Suprapubic skin (tissue), 4 donors: ENCODE measurements at regions not wholly inside any gene's neighbourhood (a gene's known extent, or its start where the extent isn't known, plus 50 kb on each side); places are given as distances from the start of the nearest gene placed in this dataset.

Source experiments
- POLR2A ChIP-seq, 2 donors: fragments of 450-650 bp; IDR thresholded peaks; one replicate each; pipeline ENCODE4 v1.6.1; 2017; ENCODE audit warnings: antibody characterized with exemption in 2 of 2, mild to moderate bottlenecking in 2 of 2, moderate library complexity in 2 of 2
- POLR2AphosphoS5 ChIP-seq, 3 donors: sonication (generic); formaldehyde crosslinking; IDR thresholded peaks; one replicate each; pipeline ENCODE4 v1.6.1; 2017; ENCODE audit warnings: antibody characterized with exemption in 3 of 3
- TF ChIP-seq, protein P1 (sequence below), 2 donors: fragments of 200-600 bp in 1 of 2; fragments of 450-650 bp in 1 of 2; sonication (generic) in 1 of 2; IDR thresholded peaks; one replicate each; pipeline ENCODE4 v1.5.1; 2016 to 2019; ENCODE audit warnings: antibody characterized with exemption in 2 of 2, mild to moderate bottlenecking in 1 of 2, moderate library complexity in 1 of 2

DNA sequence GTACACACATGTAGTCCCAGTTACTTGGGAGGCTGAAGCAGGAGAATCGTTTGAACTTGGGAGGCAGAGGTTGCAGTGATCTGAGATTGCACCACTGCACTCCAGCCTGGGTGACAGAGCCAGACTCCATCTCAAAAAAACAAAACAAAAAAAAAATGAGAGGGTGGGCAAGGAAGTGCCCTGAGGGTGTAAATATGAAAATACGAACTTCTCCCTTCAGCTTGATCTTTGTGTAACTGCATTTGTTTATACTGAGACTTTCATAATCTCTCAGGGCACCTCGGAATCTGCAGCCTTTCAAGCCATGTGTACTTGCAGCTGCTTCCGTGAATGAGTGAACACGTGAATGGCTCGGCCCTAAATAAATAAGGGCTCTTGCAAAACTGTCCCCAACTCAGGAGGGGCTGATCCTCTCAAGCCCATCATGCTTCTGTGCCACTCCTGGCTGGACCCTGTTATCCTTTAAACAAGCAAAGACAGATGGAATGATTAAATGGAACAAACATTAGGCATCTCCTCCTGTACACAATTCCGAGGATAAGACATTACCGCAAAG is 96.8 kb downstream of the BOD1L2 start:
- TF ChIP-seq, protein P1, sequence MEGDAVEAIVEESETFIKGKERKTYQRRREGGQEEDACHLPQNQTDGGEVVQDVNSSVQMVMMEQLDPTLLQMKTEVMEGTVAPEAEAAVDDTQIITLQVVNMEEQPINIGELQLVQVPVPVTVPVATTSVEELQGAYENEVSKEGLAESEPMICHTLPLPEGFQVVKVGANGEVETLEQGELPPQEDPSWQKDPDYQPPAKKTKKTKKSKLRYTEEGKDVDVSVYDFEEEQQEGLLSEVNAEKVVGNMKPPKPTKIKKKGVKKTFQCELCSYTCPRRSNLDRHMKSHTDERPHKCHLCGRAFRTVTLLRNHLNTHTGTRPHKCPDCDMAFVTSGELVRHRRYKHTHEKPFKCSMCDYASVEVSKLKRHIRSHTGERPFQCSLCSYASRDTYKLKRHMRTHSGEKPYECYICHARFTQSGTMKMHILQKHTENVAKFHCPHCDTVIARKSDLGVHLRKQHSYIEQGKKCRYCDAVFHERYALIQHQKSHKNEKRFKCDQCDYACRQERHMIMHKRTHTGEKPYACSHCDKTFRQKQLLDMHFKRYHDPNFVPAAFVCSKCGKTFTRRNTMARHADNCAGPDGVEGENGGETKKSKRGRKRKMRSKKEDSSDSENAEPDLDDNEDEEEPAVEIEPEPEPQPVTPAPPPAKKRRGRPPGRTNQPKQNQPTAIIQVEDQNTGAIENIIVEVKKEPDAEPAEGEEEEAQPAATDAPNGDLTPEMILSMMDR (IDR thresholded peaks at IDR 0.05), result no peak
- no peak for TF ChIP-seq POLR2A (IDR thresholded peaks at IDR 0.05)
- TF ChIP-seq POLR2AphosphoS5 (IDR thresholded peaks at IDR 0.05), result no peak
